Cardiac muscle cell (in vitro differentiated cells and primary cell): ENCODE measurements at regions not wholly inside any gene's neighbourhood (a gene's known extent, or its start where the extent isn't known, plus 50 kb on each side); places are given as distances from the start of the nearest gene placed in this dataset.

ENCODE experiments used
- DNase-seq, 2 donors: peaks; one replicate each; pipeline versions ENCODE4 v3.0.0 to v3.0.0-alpha.2; 2010 to 2017; ENCODE audit warnings: low read depth in 1 of 2, low spot score in 1 of 2
- H3K27ac ChIP-seq: fragments of 200-600 bp; sonication (generic); 2 replicates; pipeline ENCODE4 v1.5.1; 2016
- H3K27me3 ChIP-seq: fragments of 200-600 bp; sonication (generic); 2 replicates; pipeline ENCODE4 v1.6.0; 2016; ENCODE audit warnings: control low read depth
- H3K36me3 ChIP-seq: fragments of 200-600 bp; sonication (generic); 2 replicates; pipeline ENCODE4 v1.5.1; 2016; ENCODE audit warnings: control low read depth
- H3K4me1 ChIP-seq: fragments of 200-600 bp; sonication (generic); 2 replicates; pipeline ENCODE4 v1.8.1; 2017; ENCODE audit warnings: low read depth, mild to moderate bottlenecking, mixed run types
- H3K4me3 ChIP-seq: fragments of 200-600 bp; sonication (generic); 2 replicates; pipeline ENCODE4 v1.5.1; 2016; ENCODE audit warnings: mild to moderate bottlenecking
- H3K9me3 ChIP-seq: fragments of 200-600 bp; sonication (generic); 2 replicates; pipeline ENCODE4 v1.5.1; 2017; ENCODE audit warnings: low read depth, mild to moderate bottlenecking, control low read depth
- TF ChIP-seq, protein P1 (sequence below): IDR thresholded peaks from 2 replicates; pipeline ENCODE4 v1.5.1; 2012; ENCODE audit warnings: low read depth, mild to moderate bottlenecking, low read length

DNA sequence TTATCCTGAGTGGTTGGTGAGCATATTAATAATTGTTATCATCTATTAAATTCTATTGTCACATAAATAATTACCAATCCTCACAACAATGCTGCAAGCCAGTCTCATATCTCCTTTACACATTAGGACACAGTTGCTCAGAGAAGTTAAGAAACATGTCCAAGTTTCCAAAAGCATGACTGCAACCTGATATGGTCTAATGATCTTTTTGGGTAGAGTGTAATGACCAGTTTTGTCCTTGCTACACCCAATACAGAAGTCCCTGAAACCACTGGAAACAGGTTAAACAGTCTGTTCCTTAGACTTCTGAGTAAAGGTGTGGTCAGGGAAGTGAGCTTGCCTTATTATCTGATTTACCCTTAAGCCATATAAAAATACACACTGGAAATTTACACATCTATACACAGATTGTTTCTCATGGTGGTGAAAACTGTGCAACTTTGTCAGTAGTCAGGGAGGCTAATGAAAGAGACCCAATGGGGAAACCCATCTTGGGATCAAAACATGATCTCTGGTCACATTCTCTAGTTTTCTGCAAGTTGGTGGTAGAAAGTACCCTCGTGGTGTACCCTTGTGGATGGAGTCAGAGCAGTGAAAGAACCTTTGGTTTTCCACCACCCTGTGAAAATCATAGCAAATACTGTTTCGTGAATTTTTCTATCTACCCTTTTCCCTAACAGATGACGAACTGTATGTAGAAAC lies 146.0 kb upstream of the KLF12 start:
- DNase-seq: no peak
- TF ChIP-seq, protein P1, sequence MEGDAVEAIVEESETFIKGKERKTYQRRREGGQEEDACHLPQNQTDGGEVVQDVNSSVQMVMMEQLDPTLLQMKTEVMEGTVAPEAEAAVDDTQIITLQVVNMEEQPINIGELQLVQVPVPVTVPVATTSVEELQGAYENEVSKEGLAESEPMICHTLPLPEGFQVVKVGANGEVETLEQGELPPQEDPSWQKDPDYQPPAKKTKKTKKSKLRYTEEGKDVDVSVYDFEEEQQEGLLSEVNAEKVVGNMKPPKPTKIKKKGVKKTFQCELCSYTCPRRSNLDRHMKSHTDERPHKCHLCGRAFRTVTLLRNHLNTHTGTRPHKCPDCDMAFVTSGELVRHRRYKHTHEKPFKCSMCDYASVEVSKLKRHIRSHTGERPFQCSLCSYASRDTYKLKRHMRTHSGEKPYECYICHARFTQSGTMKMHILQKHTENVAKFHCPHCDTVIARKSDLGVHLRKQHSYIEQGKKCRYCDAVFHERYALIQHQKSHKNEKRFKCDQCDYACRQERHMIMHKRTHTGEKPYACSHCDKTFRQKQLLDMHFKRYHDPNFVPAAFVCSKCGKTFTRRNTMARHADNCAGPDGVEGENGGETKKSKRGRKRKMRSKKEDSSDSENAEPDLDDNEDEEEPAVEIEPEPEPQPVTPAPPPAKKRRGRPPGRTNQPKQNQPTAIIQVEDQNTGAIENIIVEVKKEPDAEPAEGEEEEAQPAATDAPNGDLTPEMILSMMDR: no peak
- Histone ChIP-seq H3K4me3 (no peak overlapping the region), H3K9me3 (no peaks in the 10 kb centered on the region), H3K27me3 (no peaks in the 10 kb centered on the region), H3K27ac (no peak overlapping the region), H3K4me1 (peaks cover 8% of the 10 kb centered on the region), H3K36me3 (no peaks in the 10 kb centered on the region)

DNA sequence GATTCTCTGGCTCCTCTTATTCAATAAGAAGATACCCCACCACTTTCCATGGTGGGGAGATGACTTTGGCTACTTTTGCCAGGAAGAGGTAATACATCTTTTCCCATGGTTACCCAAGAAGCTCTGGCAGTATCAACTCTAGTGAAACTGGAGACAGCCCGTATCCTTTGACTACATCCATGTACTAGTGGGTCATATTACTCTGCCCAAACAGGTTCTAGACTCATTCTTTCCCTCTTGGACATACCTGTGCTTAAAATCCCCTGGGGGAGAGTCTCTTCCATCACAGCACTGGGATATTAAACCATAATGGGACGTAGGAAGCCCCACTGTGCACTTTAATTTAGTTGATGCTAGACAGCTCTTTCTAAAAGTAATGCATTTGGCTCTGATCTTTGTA lies 144.7 kb upstream of the KLF12 start:
- no peak overlapping the region for H3K4me3 ChIP-seq
- H3K4me1 ChIP-seq: peaks cover 8% of the 10 kb centered on the region
- no peaks in the 10 kb centered on the region for H3K36me3 ChIP-seq
- no peaks in the 10 kb centered on the region for H3K27me3 ChIP-seq
- H3K27ac ChIP-seq: no peak overlapping the region
- DNase-seq: no peak
- TF ChIP-seq, protein P1: no peak
- no peaks in the 10 kb centered on the region for H3K9me3 ChIP-seq

DNA sequence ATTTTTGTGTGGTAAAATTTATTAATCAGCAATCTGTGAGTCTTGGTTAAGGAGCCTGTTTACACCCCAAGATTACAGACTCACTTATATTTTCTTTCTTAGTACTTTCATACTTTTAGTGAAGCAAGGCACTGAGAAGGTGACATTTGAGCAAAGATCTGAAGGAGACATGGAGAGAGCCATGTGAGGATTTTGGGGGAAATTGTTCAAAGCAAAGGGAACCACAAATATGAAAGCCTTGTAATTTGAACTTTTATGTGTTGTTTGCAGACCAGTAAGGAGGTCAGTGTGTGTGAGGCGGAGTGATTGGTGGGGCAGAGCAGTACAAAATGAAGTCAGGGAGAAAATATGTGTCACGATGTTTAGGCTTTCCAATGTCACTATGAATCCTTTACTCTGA lies 140.7 kb upstream of the KLF12 start:
- Histone ChIP-seq H3K4me3 (no peak overlapping the region), H3K27me3 (no peaks in the 10 kb centered on the region), H3K4me1 (no peaks in the 10 kb centered on the region), H3K9me3 (no peaks in the 10 kb centered on the region), H3K36me3 (no peaks in the 10 kb centered on the region), H3K27ac (no peak overlapping the region)
- TF ChIP-seq, protein P1: no peak
- no peak for DNase-seq

DNA sequence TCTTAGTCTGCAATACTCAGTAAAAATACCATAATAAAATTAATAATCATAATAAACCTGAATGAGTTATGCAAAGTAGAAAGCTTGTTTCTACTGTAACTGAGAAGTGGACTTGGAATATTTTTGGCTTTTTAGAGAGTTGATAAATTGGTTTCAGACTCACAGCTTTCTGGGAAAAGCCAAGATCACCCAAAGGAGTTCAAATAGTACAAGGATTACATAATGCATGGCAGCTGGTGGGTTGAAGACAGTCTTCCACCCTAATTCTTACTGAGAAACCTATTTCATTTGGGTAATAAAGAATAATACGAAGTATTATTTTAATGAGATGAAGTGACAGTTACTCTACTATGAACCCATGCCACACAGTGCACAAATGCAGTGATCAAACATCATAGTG lies 139.4 kb upstream of the KLF12 start:
- Histone ChIP-seq H3K27me3 (no peaks in the 10 kb centered on the region), H3K4me3 (no peak overlapping the region), H3K4me1 (no peaks in the 10 kb centered on the region), H3K27ac (no peak overlapping the region), H3K36me3 (no peaks in the 10 kb centered on the region), H3K9me3 (no peaks in the 10 kb centered on the region)
- TF ChIP-seq, protein P1: no peak
- DNase-seq: no peak

DNA sequence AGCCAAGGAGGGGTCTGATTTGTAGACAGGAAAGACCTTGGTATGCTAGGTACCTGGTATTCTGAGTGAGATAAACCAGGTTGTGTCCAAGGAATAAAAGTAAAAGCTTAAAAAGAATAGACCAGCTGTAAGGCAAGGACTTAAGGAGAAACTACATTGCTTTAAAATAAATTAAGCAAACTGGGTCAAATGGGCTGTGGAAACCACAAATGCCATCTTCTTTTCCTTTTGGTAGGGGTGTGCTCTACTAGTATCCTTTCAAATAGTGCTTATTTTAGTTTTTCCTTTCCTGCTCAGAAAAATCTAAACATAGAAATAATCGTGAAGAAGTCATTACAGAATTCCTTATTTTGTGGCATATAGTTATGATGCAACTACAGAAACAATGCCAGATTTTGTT lies 138.6 kb upstream of the KLF12 start:
- H3K27ac ChIP-seq: no peak overlapping the region
- no peaks in the 10 kb centered on the region for H3K36me3 ChIP-seq
- H3K4me1 ChIP-seq: no peaks in the 10 kb centered on the region
- TF ChIP-seq, protein P1: no peak
- DNase-seq: no peak
- H3K27me3 ChIP-seq: no peaks in the 10 kb centered on the region
- no peak overlapping the region for H3K4me3 ChIP-seq
- no peaks in the 10 kb centered on the region for H3K9me3 ChIP-seq

DNA sequence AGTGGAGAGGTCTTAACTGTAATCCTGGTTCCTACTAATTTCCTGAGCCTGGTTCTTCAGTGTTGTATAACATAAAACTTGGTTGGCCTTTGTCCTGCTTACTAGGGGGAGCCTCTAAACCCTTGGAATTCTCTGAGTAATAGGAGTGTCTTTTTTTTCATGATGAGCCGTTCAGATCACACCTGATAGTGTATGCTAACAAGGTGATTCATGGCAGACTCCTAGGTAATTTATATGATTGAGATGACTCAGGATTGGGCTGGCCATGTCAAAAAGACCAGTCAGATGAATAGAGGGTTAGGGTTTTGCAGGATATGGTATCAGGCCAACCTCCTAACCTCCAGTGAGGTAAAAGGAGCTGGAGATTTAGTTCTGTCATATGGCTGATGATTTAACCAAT lies 135.8 kb upstream of the KLF12 start:
- Histone ChIP-seq H3K27ac (no peak overlapping the region), H3K36me3 (no peaks in the 10 kb centered on the region), H3K9me3 (no peaks in the 10 kb centered on the region), H3K4me1 (no peaks in the 10 kb centered on the region), H3K4me3 (no peak overlapping the region), H3K27me3 (no peaks in the 10 kb centered on the region)
- DNase-seq: no peak
- TF ChIP-seq, protein P1: no peak
